NB4 (cell line): ENCODE measurements at regions not wholly inside any gene's neighbourhood (a gene's known extent, or its start where the extent isn't known, plus 50 kb on each side); places are given as distances from the start of the nearest gene placed in this dataset.

ENCODE experiments used
- DNase-seq: peaks from one replicate; pipeline ENCODE4 v3.0.0; 2010; ENCODE audit warnings: low read depth
- H3K4me3 ChIP-seq: one replicate; pipeline ENCODE4 v1.5.1; 2011; ENCODE audit warnings: mild to moderate bottlenecking, low read depth, low read length, moderate library complexity
- MYC ChIP-seq: IDR thresholded peaks from 2 replicates; pipeline ENCODE4 v1.6.1; 2011; ENCODE audit warnings: low read depth, low read length
- POLR2A ChIP-seq: IDR thresholded peaks from 2 replicates; pipeline ENCODE4 v1.6.1; 2011; ENCODE audit warnings: mild to moderate bottlenecking; ENCODE audit not compliant: insufficient read length; ENCODE audit errors: extremely low read depth
- TF ChIP-seq, protein P1 (sequence below): IDR thresholded peaks from 2 replicates; pipeline ENCODE4 v1.6.1; 2011; ENCODE audit warnings: low read depth, low read length
- TF ChIP-seq, protein P2 (sequence below): IDR thresholded peaks from one replicate; pipeline ENCODE4 v1.5.1; 2012; ENCODE audit warnings: low read depth, low read length

DNA sequence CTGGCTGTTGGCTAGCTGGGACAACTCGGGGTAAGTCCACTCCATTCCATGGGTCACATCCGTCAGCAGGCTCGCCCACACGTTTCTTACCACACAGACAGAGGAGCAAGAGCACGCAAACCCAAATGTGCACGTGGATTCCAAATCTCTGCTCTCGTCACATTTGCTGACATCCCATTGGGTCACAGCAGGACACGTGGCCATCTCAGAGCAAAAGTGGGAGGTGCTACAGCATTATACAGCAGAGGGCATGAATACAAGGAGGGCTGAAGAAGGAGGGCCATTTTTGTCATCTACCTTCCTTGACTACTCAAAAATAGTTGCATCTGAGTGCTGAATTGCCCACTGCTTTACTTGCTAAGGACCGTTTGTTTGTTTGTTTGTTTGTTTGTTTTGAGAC lies 84.7 kb downstream of the RBBP6 start:
- H3K4me3 ChIP-seq: no peak overlapping the region
- no peak for DNase-seq
- TF ChIP-seq, protein P1, sequence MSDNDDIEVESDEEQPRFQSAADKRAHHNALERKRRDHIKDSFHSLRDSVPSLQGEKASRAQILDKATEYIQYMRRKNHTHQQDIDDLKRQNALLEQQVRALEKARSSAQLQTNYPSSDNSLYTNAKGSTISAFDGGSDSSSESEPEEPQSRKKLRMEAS: no peak
- TF ChIP-seq, protein P2, sequence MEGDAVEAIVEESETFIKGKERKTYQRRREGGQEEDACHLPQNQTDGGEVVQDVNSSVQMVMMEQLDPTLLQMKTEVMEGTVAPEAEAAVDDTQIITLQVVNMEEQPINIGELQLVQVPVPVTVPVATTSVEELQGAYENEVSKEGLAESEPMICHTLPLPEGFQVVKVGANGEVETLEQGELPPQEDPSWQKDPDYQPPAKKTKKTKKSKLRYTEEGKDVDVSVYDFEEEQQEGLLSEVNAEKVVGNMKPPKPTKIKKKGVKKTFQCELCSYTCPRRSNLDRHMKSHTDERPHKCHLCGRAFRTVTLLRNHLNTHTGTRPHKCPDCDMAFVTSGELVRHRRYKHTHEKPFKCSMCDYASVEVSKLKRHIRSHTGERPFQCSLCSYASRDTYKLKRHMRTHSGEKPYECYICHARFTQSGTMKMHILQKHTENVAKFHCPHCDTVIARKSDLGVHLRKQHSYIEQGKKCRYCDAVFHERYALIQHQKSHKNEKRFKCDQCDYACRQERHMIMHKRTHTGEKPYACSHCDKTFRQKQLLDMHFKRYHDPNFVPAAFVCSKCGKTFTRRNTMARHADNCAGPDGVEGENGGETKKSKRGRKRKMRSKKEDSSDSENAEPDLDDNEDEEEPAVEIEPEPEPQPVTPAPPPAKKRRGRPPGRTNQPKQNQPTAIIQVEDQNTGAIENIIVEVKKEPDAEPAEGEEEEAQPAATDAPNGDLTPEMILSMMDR: no peak
- TF ChIP-seq POLR2A (no peak), MYC (no peak)

- DNase-seq: peak; percentile 4
- no peak overlapping the region for H3K4me3 ChIP-seq
- TF ChIP-seq, protein P2: no peak
- TF ChIP-seq POLR2A (no peak), MYC (no peak)
- TF ChIP-seq, protein P1: no peak
Measured at GRCh38 chr16:24626256-24626655, 86.9 kb downstream of the RBBP6 start.

DNA sequence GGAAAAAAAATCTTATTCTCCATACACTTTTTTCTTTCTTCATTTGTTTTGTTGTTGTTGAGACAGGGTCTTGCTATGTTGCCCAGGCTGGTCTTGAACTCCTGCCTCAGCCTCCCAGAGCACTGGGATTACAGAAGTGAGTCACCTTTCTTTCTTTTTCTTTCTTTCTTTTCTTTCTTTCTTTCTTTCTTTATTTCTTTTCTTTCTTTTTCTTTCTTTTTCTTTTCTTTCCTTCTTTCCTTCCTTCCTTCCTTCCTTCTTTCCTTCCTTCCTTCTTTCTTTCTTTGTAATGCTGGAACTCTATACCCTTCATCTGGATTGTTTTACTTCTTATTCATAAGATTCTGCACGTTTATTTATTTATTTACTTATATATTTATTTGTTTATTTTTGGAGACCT lies 94.5 kb upstream of the TNRC6A start:
- TF ChIP-seq, protein P1: no peak
- DNase-seq: no peak
- no peak overlapping the region for H3K4me3 ChIP-seq

DNA sequence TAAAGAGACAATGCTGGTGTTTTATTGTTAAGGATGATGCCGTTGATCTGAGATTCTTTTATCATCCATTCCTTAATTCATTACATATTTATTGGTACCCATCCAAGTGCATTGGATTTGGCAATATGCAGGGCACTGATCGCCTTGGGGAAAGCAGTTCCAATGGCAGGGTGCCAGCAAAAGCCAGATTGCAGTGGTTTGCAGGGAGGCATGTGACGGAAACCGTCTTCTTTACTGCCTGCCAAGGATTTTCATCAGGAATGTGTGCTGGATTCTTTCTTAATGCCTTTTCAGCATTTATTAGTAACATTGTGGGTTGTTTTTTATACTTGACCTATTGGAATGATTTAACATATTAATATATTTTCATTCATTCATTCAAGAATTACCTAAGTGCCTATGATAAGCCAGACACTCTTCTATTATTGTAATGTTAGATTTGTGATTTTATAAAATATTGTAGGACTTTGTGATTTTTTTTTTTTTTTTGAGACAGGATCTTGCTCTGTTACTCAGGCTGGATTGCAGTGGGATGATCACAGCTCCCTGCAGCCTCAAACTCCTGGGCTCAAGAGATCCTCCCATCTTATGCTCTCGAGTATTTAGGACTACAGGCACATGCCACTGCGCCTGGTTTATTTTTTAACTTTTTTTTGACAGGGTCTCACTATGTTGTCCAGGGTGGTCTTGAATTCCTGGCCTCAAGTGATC lies 93.4 kb upstream of the TNRC6A start:
- no peak overlapping the region for H3K4me3 ChIP-seq
- no peak for TF ChIP-seq MYC
- TF ChIP-seq, protein P1: no peak
- no peak for DNase-seq

DNA sequence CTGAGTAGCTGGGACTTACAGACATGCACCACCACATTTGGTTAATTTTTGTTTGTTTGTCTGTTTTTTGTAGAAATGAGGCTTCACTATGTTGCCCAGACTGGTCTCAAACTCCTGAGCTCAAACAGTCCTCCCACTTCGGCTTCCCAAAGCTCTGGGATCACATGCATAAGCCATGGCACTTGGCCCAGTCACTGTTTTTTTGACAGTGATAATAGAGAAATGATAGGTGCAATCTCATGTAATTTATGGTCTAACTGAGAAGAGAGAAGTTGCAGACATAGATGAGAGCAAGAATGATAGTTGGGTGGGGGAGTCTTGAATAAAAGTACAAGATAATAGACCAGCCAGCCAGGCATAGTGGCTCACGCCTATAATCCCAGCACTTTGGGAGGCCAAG lies 89.7 kb upstream of the TNRC6A start:
- no peak overlapping the region for H3K4me3 ChIP-seq
- TF ChIP-seq, protein P2: no peak
- no peak for TF ChIP-seq POLR2A
- TF ChIP-seq MYC: no peak
- TF ChIP-seq, protein P1: no peak
- DNase-seq: no peak

DNA sequence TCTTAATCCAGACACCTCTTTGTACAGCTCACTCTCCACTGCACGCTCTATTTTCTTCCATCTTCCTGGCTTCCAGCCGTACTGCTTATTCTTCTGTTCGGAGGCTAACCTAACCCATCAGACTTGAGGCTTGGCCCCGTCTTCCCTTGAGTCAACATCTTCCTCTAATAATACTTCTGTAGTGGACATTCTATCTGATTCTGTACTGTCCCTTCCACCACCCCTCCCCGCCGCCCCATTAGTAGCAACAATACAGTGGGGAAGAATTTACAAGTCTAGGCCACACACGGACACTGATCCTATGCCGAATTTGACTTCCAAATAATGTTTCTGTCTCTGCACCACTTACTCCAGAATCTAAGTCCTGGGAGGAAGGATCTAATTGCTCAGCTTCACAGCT lies 86.0 kb upstream of the TNRC6A start:
- no peak for DNase-seq
- no peak overlapping the region for H3K4me3 ChIP-seq
- TF ChIP-seq POLR2A (no peak), MYC (no peak)
- TF ChIP-seq, protein P2: no peak
- TF ChIP-seq, protein P1: no peak
